ENCODE measurements at regions not wholly inside any gene's neighbourhood (a gene's known extent, or its start where the extent isn't known, plus 50 kb on each side); places are given as distances from the start of the nearest gene placed in this dataset.
A peak's percentile ranks its signal among the peaks of the same experiment; 100 is the strongest.

DNA sequence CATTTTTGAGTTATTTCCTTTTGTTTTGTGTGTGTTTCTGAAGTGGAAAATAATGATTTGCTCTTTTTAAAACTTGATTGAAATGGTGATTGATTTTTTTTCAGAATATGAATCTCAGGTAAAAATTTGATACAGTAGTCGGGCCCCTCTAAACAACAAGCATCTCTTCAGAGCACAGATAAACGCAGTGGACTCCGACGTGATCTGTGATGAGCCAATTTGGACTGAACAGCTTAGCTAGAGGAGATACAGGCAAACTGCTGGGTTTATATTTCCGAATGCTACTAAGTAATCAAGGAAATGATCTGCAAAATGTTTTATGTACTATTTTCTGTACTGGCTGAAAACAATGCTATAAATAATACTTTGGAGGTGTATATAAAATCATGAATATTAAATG lies 705.7 kb upstream of the RGS18 start:
- Histone ChIP-seq H3K9ac (ENCODE audit: low read length in 3 of 3) (no peak overlapping the region), H3K4me1 (ENCODE audit: control insufficient read depth in 2 of 3, insufficient read depth in 2 of 3, low read depth in 1 of 3, low read length in 3 of 3) (no peaks in the 10 kb centered on the region), H3K9me3 (ENCODE audit: control insufficient read depth in 2 of 3, insufficient read depth in 1 of 3, low read length in 3 of 3) (no peaks in the 10 kb centered on the region), H3K27me3 (ENCODE audit: control insufficient read depth, insufficient read depth, low read length) (no peaks in the 10 kb centered on the region), H3K4me3 (ENCODE audit: low read length in 3 of 3) (no peak overlapping the region), H3K36me3 (ENCODE audit: control insufficient read depth in 2 of 3, insufficient read depth in 3 of 3, low read length in 3 of 3) (no peaks in the 10 kb centered on the region), H3K27ac (ENCODE audit: low read depth in 2 of 2, low read length in 2 of 2) (no peak overlapping the region)
- TF ChIP-seq, protein P1, sequence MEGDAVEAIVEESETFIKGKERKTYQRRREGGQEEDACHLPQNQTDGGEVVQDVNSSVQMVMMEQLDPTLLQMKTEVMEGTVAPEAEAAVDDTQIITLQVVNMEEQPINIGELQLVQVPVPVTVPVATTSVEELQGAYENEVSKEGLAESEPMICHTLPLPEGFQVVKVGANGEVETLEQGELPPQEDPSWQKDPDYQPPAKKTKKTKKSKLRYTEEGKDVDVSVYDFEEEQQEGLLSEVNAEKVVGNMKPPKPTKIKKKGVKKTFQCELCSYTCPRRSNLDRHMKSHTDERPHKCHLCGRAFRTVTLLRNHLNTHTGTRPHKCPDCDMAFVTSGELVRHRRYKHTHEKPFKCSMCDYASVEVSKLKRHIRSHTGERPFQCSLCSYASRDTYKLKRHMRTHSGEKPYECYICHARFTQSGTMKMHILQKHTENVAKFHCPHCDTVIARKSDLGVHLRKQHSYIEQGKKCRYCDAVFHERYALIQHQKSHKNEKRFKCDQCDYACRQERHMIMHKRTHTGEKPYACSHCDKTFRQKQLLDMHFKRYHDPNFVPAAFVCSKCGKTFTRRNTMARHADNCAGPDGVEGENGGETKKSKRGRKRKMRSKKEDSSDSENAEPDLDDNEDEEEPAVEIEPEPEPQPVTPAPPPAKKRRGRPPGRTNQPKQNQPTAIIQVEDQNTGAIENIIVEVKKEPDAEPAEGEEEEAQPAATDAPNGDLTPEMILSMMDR (IDR thresholded peaks at IDR 0.05; ENCODE audit: borderline replicate concordance, extremely low read depth, insufficient read depth), result no peak
- FAIRE-seq (no peak), DNase-seq (peak in 2 of 5 donors; percentile 9 to 11)
- intact Hi-C loops (cut with DNase I), result no loop called here

DNA sequence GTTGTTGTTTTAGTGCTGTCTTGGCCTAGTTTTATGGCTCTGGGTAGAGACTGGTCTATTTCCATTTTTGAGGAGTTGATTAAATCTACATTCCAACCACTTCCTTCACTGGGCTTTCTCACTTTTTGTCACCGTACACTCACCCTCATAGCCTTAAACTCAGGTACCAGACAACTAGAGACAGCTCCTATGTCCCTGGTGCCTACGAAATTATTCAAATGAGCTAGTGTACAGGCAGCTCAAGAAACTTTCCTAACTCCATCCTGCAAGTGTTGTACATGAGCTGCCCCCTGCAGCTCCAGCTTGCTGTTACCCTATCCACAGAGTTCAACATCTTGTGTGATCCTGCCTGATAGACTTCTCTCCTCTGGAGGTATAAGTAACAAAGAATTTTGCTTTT lies 704.8 kb upstream of the RGS18 start:
- Histone ChIP-seq H3K9ac (ENCODE audit: low read length in 3 of 3) (no peak overlapping the region), H3K27ac (ENCODE audit: low read depth in 2 of 2, low read length in 2 of 2) (no peak overlapping the region), H3K36me3 (ENCODE audit: control insufficient read depth in 2 of 3, insufficient read depth in 3 of 3, low read length in 3 of 3) (no peaks in the 10 kb centered on the region), H3K27me3 (ENCODE audit: control insufficient read depth, insufficient read depth, low read length) (no peaks in the 10 kb centered on the region), H3K4me3 (ENCODE audit: low read length in 3 of 3) (no peak overlapping the region), H3K9me3 (ENCODE audit: control insufficient read depth in 2 of 3, insufficient read depth in 1 of 3, low read length in 3 of 3) (no peaks in the 10 kb centered on the region), H3K4me1 (ENCODE audit: control insufficient read depth in 2 of 3, insufficient read depth in 2 of 3, low read depth in 1 of 3, low read length in 3 of 3) (no peaks in the 10 kb centered on the region)
- intact Hi-C loops (cut with DNase I), result no loop called here
- TF ChIP-seq, protein P1 (IDR thresholded peaks at IDR 0.05; ENCODE audit: borderline replicate concordance, extremely low read depth, insufficient read depth), result no peak
- FAIRE-seq (no peak), DNase-seq (peak in 4 of 5 donors; percentile 13 to 44 (median 36))

DNA sequence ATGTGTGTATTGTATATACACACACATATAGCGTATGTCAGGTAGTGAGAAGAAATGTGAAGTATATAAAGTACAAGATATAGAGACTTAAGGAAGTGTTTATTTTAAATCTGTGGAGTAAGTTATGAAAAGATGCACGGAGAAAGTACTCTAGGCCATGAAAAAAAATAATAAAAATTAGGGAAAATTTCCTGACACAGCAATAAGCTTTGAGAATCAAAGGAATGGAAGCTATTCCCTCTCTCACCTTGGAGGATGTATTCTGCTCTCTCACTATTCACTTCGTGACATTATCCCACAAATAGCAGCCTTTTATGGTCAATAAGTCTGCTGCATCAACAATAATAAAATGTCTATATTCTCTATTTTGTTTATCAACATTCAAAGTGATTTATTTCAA lies 700.4 kb upstream of the RGS18 start:
- TF ChIP-seq, protein P1 (IDR thresholded peaks at IDR 0.05; ENCODE audit: borderline replicate concordance, extremely low read depth, insufficient read depth), result no peak
- no peak overlapping the region for H3K27ac ChIP-seq (ENCODE audit: low read depth in 2 of 2, low read length in 2 of 2)
- no peaks in the 10 kb centered on the region for H3K4me1 ChIP-seq (ENCODE audit: control insufficient read depth in 2 of 3, insufficient read depth in 2 of 3, low read depth in 1 of 3, low read length in 3 of 3)
- H3K36me3 ChIP-seq (ENCODE audit: control insufficient read depth in 2 of 3, insufficient read depth in 3 of 3, low read length in 3 of 3), result no peaks in the 10 kb centered on the region
- no peak for FAIRE-seq
- H3K9ac ChIP-seq (ENCODE audit: low read length in 3 of 3), result no peak overlapping the region
- DNase-seq, result no peak
- no peaks in the 10 kb centered on the region for H3K27me3 ChIP-seq (ENCODE audit: control insufficient read depth, insufficient read depth, low read length)
- no peak overlapping the region for H3K4me3 ChIP-seq (ENCODE audit: low read length in 3 of 3)
- intact Hi-C loops (cut with DNase I), result no loop called here
- H3K9me3 ChIP-seq (ENCODE audit: control insufficient read depth in 2 of 3, insufficient read depth in 1 of 3, low read length in 3 of 3), result no peaks in the 10 kb centered on the region

DNA sequence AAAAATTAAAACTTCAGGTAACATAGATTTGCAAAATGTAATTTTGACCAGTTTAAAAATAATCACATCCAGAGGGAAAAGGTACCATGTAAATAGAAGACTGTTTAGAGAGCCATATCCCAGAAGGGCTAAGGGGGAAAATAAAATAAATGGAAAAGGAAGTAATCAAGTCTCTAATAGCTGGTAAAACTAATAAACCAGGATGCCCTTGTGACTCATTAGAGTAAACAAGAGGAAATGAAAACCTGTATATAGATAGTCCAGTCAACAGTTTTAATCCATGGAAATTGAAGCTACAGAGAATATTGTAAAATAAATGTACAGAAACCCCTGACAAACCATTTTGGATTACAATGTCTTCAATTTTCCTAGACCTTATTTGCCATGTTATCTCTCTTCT lies 698.0 kb upstream of the RGS18 start:
- H3K27ac ChIP-seq (ENCODE audit: low read depth in 2 of 2, low read length in 2 of 2), result no peak overlapping the region
- no peaks in the 10 kb centered on the region for H3K36me3 ChIP-seq (ENCODE audit: control insufficient read depth in 2 of 3, insufficient read depth in 3 of 3, low read length in 3 of 3)
- TF ChIP-seq, protein P1 (IDR thresholded peaks at IDR 0.05; ENCODE audit: borderline replicate concordance, extremely low read depth, insufficient read depth), result no peak
- H3K27me3 ChIP-seq (ENCODE audit: control insufficient read depth, insufficient read depth, low read length), result no peaks in the 10 kb centered on the region
- DNase-seq (no peak), FAIRE-seq (no peak)
- intact Hi-C loops (cut with DNase I), result no loop called here
- H3K9ac ChIP-seq (ENCODE audit: low read length in 3 of 3), result no peak overlapping the region
- H3K4me3 ChIP-seq (ENCODE audit: low read length in 3 of 3), result no peak overlapping the region
- no peaks in the 10 kb centered on the region for H3K9me3 ChIP-seq (ENCODE audit: control insufficient read depth in 2 of 3, insufficient read depth in 1 of 3, low read length in 3 of 3)
- H3K4me1 ChIP-seq (ENCODE audit: control insufficient read depth in 2 of 3, insufficient read depth in 2 of 3, low read depth in 1 of 3, low read length in 3 of 3), result no peaks in the 10 kb centered on the region

Data from kidney (tissue), 13 donors.